ENCODE measurements at regions not wholly inside any gene's neighbourhood (a gene's known extent, or its start where the extent isn't known, plus 50 kb on each side); places are given as distances from the start of the nearest gene placed in this dataset.

DNA sequence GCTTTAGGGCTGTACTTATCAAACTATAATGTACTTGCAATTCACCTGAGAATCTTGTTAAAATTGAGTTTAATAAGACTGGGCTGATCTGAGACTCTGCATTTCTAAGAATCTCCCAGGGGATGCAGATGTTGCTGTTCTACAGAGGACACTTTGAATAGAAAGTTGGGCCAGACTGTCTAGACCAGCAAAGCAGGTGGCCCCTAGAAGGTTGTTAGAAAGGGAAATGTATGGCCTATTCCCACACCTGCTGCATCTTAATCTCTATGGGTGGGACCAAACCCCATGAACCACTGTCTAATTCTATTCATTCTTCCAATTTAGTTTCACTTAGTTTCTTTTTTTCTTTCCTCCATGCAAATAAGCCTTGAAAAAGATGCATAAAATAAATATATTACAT lies 413.2 kb upstream of the TECRL start:
- Histone ChIP-seq H3K27ac (ENCODE audit: low read length) (no peak overlapping the region), H3K4me1 (ENCODE audit: control insufficient read depth, insufficient read depth, low read length) (no peaks in the 10 kb centered on the region), H3K36me3 (ENCODE audit: control insufficient read depth, insufficient read depth, low read length) (no peaks in the 10 kb centered on the region), H3K4me3 (ENCODE audit: low read depth in 2 of 2, low read length in 2 of 2) (no peak overlapping the region), H3K9me3 (ENCODE audit: control insufficient read depth, insufficient read depth, low read depth, low read length) (no peaks in the 10 kb centered on the region), H3K27me3 (ENCODE audit: control insufficient read depth, insufficient read depth, low read length) (no peaks in the 10 kb centered on the region)
- ATAC-seq: no peak
- POLR2A ChIA-PET: no interaction called here
- TF ChIP-seq, protein P1, sequence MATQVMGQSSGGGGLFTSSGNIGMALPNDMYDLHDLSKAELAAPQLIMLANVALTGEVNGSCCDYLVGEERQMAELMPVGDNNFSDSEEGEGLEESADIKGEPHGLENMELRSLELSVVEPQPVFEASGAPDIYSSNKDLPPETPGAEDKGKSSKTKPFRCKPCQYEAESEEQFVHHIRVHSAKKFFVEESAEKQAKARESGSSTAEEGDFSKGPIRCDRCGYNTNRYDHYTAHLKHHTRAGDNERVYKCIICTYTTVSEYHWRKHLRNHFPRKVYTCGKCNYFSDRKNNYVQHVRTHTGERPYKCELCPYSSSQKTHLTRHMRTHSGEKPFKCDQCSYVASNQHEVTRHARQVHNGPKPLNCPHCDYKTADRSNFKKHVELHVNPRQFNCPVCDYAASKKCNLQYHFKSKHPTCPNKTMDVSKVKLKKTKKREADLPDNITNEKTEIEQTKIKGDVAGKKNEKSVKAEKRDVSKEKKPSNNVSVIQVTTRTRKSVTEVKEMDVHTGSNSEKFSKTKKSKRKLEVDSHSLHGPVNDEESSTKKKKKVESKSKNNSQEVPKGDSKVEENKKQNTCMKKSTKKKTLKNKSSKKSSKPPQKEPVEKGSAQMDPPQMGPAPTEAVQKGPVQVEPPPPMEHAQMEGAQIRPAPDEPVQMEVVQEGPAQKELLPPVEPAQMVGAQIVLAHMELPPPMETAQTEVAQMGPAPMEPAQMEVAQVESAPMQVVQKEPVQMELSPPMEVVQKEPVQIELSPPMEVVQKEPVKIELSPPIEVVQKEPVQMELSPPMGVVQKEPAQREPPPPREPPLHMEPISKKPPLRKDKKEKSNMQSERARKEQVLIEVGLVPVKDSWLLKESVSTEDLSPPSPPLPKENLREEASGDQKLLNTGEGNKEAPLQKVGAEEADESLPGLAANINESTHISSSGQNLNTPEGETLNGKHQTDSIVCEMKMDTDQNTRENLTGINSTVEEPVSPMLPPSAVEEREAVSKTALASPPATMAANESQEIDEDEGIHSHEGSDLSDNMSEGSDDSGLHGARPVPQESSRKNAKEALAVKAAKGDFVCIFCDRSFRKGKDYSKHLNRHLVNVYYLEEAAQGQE (IDR thresholded peaks at IDR 0.05; ENCODE audit: insufficient read depth in 1 of 2, low read depth in 2 of 2, low read length in 1 of 2): no peak
- TF ChIP-seq TCF7L2 (IDR thresholded peaks at IDR 0.05; ENCODE audit: low read depth, low read length) (no peak), SIN3A (IDR thresholded peaks at IDR 0.05; ENCODE audit: borderline replicate concordance, insufficient read depth, low read depth, low read length) (no peak), POLR2AphosphoS5 (IDR thresholded peaks at IDR 0.05; ENCODE audit: low read depth, low read length) (no peak)
- TF ChIP-seq, protein P2, sequence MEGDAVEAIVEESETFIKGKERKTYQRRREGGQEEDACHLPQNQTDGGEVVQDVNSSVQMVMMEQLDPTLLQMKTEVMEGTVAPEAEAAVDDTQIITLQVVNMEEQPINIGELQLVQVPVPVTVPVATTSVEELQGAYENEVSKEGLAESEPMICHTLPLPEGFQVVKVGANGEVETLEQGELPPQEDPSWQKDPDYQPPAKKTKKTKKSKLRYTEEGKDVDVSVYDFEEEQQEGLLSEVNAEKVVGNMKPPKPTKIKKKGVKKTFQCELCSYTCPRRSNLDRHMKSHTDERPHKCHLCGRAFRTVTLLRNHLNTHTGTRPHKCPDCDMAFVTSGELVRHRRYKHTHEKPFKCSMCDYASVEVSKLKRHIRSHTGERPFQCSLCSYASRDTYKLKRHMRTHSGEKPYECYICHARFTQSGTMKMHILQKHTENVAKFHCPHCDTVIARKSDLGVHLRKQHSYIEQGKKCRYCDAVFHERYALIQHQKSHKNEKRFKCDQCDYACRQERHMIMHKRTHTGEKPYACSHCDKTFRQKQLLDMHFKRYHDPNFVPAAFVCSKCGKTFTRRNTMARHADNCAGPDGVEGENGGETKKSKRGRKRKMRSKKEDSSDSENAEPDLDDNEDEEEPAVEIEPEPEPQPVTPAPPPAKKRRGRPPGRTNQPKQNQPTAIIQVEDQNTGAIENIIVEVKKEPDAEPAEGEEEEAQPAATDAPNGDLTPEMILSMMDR (IDR thresholded peaks at IDR 0.05): no peak
- CTCF ChIA-PET: no interaction called here
- BruUV-seq (replicated peaks): no TSS peak
- in situ Hi-C loops (cut with HindIII; ENCODE audit: low pct_unique_long_range_greater_than_20kb, low sequenced_read_pairs) (no loop called here), intact Hi-C loops (cut with micrococcal nuclease; ENCODE audit: unreplicated experiment) (no loop called here)
- no peak for DNase-seq (ENCODE audit: low read depth, low spot score)

DNA sequence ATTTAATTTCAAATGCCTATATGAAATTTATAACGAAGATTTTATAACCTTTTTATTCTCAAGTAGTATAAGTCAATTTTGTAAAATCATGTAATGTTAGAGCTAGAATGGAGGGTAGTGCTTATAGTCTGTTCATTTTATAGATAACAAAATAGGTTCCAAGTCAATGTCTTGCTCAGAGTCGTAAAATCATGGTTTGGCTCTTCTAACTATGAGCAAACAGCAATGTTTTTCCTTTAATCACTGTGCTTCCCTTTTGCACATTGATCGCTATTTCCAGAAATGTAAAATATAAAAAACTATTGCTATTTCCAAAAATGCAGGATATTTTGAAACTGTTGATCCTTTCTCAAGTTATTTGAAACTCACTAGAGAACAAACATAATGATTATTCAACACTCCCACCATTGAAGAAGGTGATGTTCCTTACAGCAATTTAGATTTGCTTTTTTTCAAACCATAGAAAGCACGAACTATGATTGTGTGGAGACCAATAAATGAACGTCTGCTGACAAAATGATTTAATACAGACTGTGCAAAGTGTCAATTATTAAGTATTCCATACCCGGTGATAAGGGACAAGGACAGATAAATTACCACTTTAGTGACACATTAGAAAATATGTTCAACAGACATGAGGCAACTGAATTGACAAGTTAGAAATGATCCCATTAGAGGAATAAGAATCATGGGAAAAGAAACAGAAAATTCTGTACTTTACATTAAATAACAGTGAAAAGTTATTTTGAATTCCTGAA lies 412.1 kb upstream of the TECRL start:
- Histone ChIP-seq H3K4me3 (ENCODE audit: low read depth in 2 of 2, low read length in 2 of 2) (no peak overlapping the region), H3K9me3 (ENCODE audit: control insufficient read depth, insufficient read depth, low read depth, low read length) (no peaks in the 10 kb centered on the region), H3K27ac (ENCODE audit: low read length) (no peak overlapping the region), H3K36me3 (ENCODE audit: control insufficient read depth, insufficient read depth, low read length) (no peaks in the 10 kb centered on the region), H3K27me3 (ENCODE audit: control insufficient read depth, insufficient read depth, low read length) (no peaks in the 10 kb centered on the region), H3K4me1 (ENCODE audit: control insufficient read depth, insufficient read depth, low read length) (no peaks in the 10 kb centered on the region)
- intact Hi-C loops (cut with micrococcal nuclease; ENCODE audit: unreplicated experiment): no loop called here
- no TSS peak for BruUV-seq (replicated peaks)
- ChIA-PET CTCF (no interaction called here), POLR2A (no interaction called here)
- in situ Hi-C loops (cut with HindIII; ENCODE audit: low pct_unique_long_range_greater_than_20kb, low sequenced_read_pairs): no loop called here
- TF ChIP-seq, protein P2 (IDR thresholded peaks at IDR 0.05): no peak
- TF ChIP-seq SIN3A (IDR thresholded peaks at IDR 0.05; ENCODE audit: borderline replicate concordance, insufficient read depth, low read depth, low read length): no peak
- no peak for TF ChIP-seq POLR2AphosphoS5 (IDR thresholded peaks at IDR 0.05; ENCODE audit: low read depth, low read length)
- TF ChIP-seq, protein P1 (IDR thresholded peaks at IDR 0.05; ENCODE audit: insufficient read depth in 1 of 2, low read depth in 2 of 2, low read length in 1 of 2): no peak
- no peak for TF ChIP-seq TCF7L2 (IDR thresholded peaks at IDR 0.05; ENCODE audit: low read depth, low read length)
- ATAC-seq: no peak
- DNase-seq (ENCODE audit: low read depth, low spot score): no peak

Data from Panc1 (cell line).